SK-N-SH treated with all-trans-retinoic acid at 6 μM for 48 hours (cell line): ENCODE measurements at regions not wholly inside any gene's neighbourhood (a gene's known extent, or its start where the extent isn't known, plus 50 kb on each side); places are given as distances from the start of the nearest gene placed in this dataset.

Source experiments
- ATAC-seq: fragments of 200-7000 bp; cut with Tn5 transposase; 3 replicates; pipeline ENCODE4 v1.9.1; 2020; ENCODE audit warnings: mild to moderate bottlenecking, moderate library complexity
- ARNTL ChIP-seq: fragments of 450-650 bp; formaldehyde crosslinking; IDR thresholded peaks from 2 replicates; pipeline ENCODE4 v1.5.0; 2020; ENCODE audit warnings: low read depth, mild to moderate bottlenecking, moderate library complexity, borderline replicate concordance
- BACH2 ChIP-seq: fragments of 250-450 bp; sonication (Bioruptor Pico); IDR thresholded peaks from 2 replicates; pipeline ENCODE4 v1.9.0; 2021; ENCODE audit warnings: mild to moderate bottlenecking, borderline replicate concordance
- CSDC2 ChIP-seq: fragments of 250-450 bp; sonication (Bioruptor Pico); IDR thresholded peaks from 2 replicates; pipeline ENCODE4 v1.5.0; 2020; ENCODE audit warnings: mild to moderate bottlenecking, moderate library complexity
- ESRRG ChIP-seq: fragments of 250-450 bp; sonication (Bioruptor Pico); IDR thresholded peaks from 2 replicates; pipeline ENCODE4 v1.6.1; 2021; ENCODE audit warnings: mild to moderate bottlenecking
- ISL1 ChIP-seq: fragments of 250-450 bp; sonication (Bioruptor Pico); IDR thresholded peaks from 2 replicates; pipeline ENCODE4 v2.1.2; 2022; ENCODE audit warnings: mild to moderate bottlenecking, moderate library complexity
- OSR1 ChIP-seq: fragments of 250-450 bp; sonication (Bioruptor Pico); IDR thresholded peaks from 2 replicates; pipeline ENCODE4 v1.8.0; 2022; ENCODE audit warnings: moderate library complexity, mild to moderate bottlenecking, inconsistent platforms
- PPARA ChIP-seq: fragments of 250-450 bp; sonication (Bioruptor Pico); IDR thresholded peaks from 2 replicates; pipeline ENCODE4 v1.5.0; 2020; ENCODE audit warnings: mild to moderate bottlenecking, borderline replicate concordance
- SNAI2 ChIP-seq: fragments of 250-450 bp; sonication (Bioruptor Pico); IDR thresholded peaks from 2 replicates; pipeline ENCODE4 v1.5.0; 2020; ENCODE audit warnings: mild to moderate bottlenecking, moderate library complexity
- TOX ChIP-seq: fragments of 250-450 bp; sonication (Bioruptor Pico); IDR thresholded peaks from 2 replicates; pipeline ENCODE4 v1.8.0; 2021; ENCODE audit warnings: mild to moderate bottlenecking, moderate library complexity, borderline replicate concordance
- ZC3H10 ChIP-seq: fragments of 250-450 bp; sonication (Bioruptor Pico); IDR thresholded peaks from 2 replicates; pipeline ENCODE4 v1.5.1; 2021; ENCODE audit warnings: mild to moderate bottlenecking, moderate library complexity
- ZFP3 ChIP-seq: fragments of 250-450 bp; sonication (Bioruptor Pico); IDR thresholded peaks from 2 replicates; pipeline ENCODE4 v1.5.0; 2020; ENCODE audit warnings: mild to moderate bottlenecking, moderate library complexity
- ZFP30 ChIP-seq: fragments of 450-650 bp; formaldehyde crosslinking; IDR thresholded peaks from 2 replicates; pipeline ENCODE4 v1.5.0; 2022; ENCODE audit warnings: mild to moderate bottlenecking, moderate library complexity
- ZNF565 ChIP-seq: fragments of 450-650 bp; formaldehyde crosslinking; conservative IDR thresholded peaks from 2 replicates; pipeline ENCODE4 v1.5.0; 2020; ENCODE audit warnings: low read depth, mild to moderate bottlenecking, moderate library complexity
- ZNF70 ChIP-seq: fragments of 450-650 bp; formaldehyde crosslinking; IDR thresholded peaks from 2 replicates; pipeline ENCODE4 v1.5.0; 2020; ENCODE audit warnings: mild to moderate bottlenecking, moderate library complexity
- ZNF8 ChIP-seq: fragments of 450-650 bp; formaldehyde crosslinking; IDR thresholded peaks from 2 replicates; pipeline ENCODE4 v1.5.0; 2020; ENCODE audit warnings: mild to moderate bottlenecking, moderate library complexity
- TF ChIP-seq, protein P1 (sequence below): fragments of 250-450 bp; sonication (Bioruptor Pico); IDR thresholded peaks from 2 replicates; pipeline ENCODE4 v1.5.0; 2020; ENCODE audit warnings: mild to moderate bottlenecking, moderate library complexity
- TF ChIP-seq, protein P2 (sequence below): fragments of 250-450 bp; sonication (Bioruptor Pico); IDR thresholded peaks from 2 replicates; pipeline ENCODE4 v1.8.0; 2020; ENCODE audit warnings: mild to moderate bottlenecking, moderate library complexity, borderline replicate concordance
- TF ChIP-seq, protein P3 (sequence below): fragments of 250-450 bp; sonication (Bioruptor Pico); IDR thresholded peaks from 2 replicates; pipeline ENCODE4 v1.5.1; 2021; ENCODE audit warnings: mild to moderate bottlenecking, moderate library complexity
- TF ChIP-seq, protein P4 (sequence below): fragments of 250-450 bp; sonication (Bioruptor Pico); IDR thresholded peaks from 2 replicates; pipeline ENCODE4 v1.8.0; 2021; ENCODE audit warnings: low read depth, mild to moderate bottlenecking, moderate library complexity, borderline replicate concordance
- TF ChIP-seq, protein P5 (sequence below): fragments of 250-450 bp; sonication (Bioruptor Pico); IDR thresholded peaks from 2 replicates; pipeline ENCODE4 v1.5.1; 2020; ENCODE audit warnings: low read depth, mild to moderate bottlenecking, moderate library complexity

DNA sequence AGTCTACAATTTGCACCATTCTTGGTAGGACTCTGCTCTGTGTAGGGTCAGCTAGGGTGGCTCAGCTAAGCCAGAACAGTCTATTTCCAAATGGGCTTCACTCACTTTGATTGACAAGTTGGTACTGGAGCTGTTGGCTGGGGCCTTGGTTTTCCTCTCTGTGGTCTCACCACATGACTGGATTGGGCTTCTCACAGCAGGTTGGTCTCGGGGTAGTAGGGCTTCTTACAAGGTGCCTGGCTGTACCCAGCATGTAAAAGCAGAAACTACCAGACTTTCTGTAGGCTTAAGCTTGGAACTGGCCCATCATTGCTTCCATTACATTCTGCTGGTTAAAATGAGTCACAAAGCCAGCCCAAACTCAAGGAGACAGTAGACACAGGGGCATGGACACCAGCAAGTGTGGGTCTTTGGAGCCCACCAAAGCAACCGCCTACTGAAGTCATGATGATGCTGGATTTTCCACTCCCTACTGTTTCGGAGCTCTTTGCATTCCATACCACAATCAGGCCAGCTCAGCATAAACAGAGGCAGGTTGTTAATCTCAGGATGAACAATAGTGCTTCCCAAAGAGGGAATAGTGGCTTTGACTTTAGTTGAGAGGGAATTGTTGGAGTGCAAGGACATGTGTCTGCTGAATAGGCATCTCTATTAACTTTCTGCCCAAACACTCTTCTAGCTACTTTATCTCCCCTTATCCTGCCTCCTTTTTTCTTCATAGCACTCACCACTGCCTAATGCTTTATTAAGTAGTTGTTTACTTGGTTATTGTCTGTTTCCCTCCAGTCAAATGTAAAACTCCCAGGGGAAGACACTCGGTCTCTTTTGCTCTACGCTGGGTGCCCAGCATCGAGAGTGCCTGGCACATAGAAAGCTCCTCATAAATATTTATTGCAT, 78.0 kb upstream of the RARB start (continued):
- TF ChIP-seq, protein P1, sequence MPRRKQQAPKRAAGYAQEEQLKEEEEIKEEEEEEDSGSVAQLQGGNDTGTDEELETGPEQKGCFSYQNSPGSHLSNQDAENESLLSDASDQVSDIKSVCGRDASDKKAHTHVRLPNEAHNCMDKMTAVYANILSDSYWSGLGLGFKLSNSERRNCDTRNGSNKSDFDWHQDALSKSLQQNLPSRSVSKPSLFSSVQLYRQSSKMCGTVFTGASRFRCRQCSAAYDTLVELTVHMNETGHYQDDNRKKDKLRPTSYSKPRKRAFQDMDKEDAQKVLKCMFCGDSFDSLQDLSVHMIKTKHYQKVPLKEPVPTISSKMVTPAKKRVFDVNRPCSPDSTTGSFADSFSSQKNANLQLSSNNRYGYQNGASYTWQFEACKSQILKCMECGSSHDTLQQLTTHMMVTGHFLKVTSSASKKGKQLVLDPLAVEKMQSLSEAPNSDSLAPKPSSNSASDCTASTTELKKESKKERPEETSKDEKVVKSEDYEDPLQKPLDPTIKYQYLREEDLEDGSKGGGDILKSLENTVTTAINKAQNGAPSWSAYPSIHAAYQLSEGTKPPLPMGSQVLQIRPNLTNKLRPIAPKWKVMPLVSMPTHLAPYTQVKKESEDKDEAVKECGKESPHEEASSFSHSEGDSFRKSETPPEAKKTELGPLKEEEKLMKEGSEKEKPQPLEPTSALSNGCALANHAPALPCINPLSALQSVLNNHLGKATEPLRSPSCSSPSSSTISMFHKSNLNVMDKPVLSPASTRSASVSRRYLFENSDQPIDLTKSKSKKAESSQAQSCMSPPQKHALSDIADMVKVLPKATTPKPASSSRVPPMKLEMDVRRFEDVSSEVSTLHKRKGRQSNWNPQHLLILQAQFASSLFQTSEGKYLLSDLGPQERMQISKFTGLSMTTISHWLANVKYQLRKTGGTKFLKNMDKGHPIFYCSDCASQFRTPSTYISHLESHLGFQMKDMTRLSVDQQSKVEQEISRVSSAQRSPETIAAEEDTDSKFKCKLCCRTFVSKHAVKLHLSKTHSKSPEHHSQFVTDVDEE, result no peak
- TF ChIP-seq ZFP3 (no peak), ZFP30 (CRISPR knock-in tag) (no peak)
- TF ChIP-seq, all 23 proteins: peak for 0

DNA sequence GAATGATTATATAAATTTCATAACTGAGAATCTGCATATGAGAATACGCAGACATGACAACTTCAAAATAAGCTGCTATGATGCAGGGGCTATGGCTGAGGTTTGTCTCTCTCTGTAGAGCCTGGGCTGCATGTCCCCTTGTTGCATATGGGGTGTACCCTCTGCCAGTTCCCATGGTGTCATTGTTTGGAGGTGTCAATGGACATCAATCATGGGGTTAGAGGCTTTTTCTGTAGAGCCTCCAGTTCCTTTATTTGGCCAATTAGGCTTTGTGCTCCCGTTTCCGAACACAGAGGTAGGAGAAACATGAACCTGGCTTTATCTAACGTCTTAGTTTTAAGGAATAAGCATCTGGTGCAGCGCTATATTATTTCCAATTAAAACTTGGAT, 77.3 kb upstream of the RARB start:
- TF ChIP-seq, protein P2, sequence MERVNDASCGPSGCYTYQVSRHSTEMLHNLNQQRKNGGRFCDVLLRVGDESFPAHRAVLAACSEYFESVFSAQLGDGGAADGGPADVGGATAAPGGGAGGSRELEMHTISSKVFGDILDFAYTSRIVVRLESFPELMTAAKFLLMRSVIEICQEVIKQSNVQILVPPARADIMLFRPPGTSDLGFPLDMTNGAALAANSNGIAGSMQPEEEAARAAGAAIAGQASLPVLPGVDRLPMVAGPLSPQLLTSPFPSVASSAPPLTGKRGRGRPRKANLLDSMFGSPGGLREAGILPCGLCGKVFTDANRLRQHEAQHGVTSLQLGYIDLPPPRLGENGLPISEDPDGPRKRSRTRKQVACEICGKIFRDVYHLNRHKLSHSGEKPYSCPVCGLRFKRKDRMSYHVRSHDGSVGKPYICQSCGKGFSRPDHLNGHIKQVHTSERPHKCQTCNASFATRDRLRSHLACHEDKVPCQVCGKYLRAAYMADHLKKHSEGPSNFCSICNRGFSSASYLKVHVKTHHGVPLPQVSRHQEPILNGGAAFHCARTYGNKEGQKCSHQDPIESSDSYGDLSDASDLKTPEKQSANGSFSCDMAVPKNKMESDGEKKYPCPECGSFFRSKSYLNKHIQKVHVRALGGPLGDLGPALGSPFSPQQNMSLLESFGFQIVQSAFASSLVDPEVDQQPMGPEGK, result no peak
- TF ChIP-seq ZC3H10, result no peak
- no peak for TF ChIP-seq OSR1
- ATAC-seq, result no peak

DNA sequence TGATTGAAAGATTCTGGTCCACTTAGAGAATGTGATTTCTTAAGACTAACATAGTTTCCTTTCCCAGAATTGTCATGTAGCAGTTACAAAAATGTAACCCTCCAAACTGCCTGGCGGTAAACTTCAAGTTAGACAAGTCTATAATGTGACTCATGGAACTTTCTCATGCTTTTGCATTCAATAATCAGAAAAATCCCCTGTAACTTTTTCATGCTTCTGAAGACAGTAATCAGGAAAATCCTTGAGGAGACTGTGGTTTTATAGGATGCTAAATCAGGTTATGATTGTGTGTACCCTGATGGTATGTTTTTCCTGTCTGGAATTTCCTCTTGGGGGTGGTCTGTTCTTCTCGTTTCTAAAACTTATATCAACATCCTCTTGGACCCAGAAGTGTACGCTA, 74.0 kb upstream of the RARB start:
- no peak for TF ChIP-seq OSR1
- TF ChIP-seq, protein P3, sequence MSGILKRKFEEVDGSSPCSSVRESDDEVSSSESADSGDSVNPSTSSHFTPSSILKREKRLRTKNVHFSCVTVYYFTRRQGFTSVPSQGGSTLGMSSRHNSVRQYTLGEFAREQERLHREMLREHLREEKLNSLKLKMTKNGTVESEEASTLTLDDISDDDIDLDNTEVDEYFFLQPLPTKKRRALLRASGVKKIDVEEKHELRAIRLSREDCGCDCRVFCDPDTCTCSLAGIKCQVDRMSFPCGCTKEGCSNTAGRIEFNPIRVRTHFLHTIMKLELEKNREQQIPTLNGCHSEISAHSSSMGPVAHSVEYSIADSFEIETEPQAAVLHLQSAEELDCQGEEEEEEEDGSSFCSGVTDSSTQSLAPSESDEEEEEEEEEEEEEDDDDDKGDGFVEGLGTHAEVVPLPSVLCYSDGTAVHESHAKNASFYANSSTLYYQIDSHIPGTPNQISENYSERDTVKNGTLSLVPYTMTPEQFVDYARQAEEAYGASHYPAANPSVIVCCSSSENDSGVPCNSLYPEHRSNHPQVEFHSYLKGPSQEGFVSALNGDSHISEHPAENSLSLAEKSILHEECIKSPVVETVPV (CRISPR knock-in tag), result no peak
- TF ChIP-seq TOX (CRISPR knock-in tag), result no peak
- no peak for TF ChIP-seq ZNF565
- no peak for TF ChIP-seq ZFP30 (CRISPR knock-in tag)
- TF ChIP-seq ESRRG, result no peak
- TF ChIP-seq ZNF70 (CRISPR knock-in tag), result no peak
- TF ChIP-seq, protein P4, sequence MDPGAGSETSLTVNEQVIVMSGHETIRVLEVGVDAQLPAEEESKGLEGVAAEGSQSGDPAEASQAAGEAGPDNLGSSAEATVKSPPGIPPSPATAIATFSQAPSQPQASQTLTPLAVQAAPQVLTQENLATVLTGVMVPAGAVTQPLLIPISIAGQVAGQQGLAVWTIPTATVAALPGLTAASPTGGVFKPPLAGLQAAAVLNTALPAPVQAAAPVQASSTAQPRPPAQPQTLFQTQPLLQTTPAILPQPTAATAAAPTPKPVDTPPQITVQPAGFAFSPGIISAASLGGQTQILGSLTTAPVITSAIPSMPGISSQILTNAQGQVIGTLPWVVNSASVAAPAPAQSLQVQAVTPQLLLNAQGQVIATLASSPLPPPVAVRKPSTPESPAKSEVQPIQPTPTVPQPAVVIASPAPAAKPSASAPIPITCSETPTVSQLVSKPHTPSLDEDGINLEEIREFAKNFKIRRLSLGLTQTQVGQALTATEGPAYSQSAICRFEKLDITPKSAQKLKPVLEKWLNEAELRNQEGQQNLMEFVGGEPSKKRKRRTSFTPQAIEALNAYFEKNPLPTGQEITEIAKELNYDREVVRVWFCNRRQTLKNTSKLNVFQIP (CRISPR knock-in tag), result no peak
- no peak for TF ChIP-seq ZNF8
- TF ChIP-seq, protein P2, result no peak
- TF ChIP-seq SNAI2 (CRISPR knock-in tag), result no peak
- TF ChIP-seq, protein P1, result no peak
- TF ChIP-seq ZC3H10, result no peak
- TF ChIP-seq CSDC2 (CRISPR knock-in tag), result no peak
- TF ChIP-seq, protein P5, sequence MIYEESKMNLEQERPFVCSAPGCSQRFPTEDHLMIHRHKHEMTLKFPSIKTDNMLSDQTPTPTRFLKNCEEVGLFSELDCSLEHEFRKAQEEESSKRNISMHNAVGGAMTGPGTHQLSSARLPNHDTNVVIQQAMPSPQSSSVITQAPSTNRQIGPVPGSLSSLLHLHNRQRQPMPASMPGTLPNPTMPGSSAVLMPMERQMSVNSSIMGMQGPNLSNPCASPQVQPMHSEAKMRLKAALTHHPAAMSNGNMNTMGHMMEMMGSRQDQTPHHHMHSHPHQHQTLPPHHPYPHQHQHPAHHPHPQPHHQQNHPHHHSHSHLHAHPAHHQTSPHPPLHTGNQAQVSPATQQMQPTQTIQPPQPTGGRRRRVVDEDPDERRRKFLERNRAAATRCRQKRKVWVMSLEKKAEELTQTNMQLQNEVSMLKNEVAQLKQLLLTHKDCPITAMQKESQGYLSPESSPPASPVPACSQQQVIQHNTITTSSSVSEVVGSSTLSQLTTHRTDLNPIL, result no peak
- no peak for TF ChIP-seq PPARA (CRISPR knock-in tag)
- no peak for TF ChIP-seq ARNTL (CRISPR knock-in tag)
- TF ChIP-seq ZFP3, result no peak
- TF ChIP-seq BACH2 (CRISPR knock-in tag), result no peak
- no peak for TF ChIP-seq ISL1 (CRISPR knock-in tag)
- ATAC-seq, result no peak
